ENCODE measurements at regions not wholly inside any gene's neighbourhood (a gene's known extent, or its start where the extent isn't known, plus 50 kb on each side); places are given as distances from the start of the nearest gene placed in this dataset.

- DNase-seq: no peak
Observed at GRCh38 chr14:104521816-104522745, 57.5 kb upstream of the C14orf180 start.

DNA sequence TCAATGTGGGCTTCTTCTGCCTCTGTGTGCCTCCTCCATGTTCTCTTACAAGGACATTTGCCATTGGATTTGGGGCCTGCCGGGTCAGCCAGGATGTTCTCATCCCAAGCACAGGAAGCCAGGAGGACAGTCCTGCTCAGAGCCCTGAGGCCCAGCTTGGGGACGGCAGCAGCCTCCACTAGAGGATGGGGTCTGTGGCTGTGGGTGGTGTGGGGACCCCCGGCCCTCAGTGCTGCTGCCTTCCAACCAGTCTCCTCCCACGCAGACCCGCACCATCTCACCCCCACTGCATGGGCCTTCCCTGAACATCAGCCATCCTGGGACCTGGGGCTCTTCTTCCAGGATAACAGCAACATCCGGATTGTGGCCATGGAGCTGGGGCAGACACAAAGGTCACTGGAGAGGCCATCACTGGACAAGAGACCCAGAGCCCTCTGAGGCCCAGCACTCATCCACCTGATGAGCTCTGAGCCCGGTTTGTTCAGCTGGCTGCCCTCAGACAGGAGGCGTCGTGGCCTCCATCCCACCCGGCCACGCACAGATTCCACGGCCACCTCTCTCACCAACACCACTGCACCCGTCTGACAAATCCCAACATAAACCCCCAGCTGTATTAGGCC lies 56.5 kb upstream of the C14orf180 start:
- DNase-seq: no peak

DNA sequence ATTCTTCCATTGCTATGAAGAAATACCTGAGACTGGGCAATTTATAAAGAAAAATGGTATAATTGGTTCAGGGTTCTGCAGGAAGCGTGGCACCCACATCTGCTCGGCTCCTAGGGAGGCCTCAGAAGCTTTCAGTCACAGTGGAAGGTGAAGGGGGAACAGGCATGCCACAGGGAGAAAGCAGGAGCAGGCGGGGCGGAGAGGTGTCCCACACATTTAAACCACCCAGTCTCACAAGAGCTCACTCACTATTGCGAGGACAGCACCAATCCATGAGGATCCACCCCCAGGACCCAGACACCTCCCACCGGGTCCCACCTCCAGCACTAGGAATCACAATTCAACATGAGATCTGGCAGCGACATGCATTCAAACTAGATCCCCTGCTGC lies 56.0 kb upstream of the C14orf180 start:
- no peak for DNase-seq

DNA sequence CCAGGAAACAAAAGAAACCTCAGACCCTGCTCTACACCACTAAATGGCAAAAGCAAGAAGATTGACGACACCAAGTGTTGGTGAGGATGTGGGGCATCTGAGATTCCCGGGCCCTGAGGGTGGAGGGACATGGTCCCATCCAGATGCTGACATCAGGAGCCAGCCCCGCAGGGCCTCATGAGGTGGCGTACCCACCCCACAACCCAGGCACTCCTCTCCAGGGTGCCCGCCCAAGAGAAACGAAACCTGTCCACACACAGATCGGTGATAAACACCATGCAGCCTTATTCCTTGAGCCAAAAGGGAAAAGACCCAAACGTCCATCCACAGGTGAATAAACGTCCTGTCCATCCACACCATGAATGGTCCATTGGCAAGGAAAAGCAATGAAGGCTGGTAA lies 54.8 kb upstream of the C14orf180 start:
- no peak for DNase-seq

GRCh38 chr14:104526723-104527645 lies 52.6 kb upstream of the C14orf180 start:
- no peak for DNase-seq

DNA sequence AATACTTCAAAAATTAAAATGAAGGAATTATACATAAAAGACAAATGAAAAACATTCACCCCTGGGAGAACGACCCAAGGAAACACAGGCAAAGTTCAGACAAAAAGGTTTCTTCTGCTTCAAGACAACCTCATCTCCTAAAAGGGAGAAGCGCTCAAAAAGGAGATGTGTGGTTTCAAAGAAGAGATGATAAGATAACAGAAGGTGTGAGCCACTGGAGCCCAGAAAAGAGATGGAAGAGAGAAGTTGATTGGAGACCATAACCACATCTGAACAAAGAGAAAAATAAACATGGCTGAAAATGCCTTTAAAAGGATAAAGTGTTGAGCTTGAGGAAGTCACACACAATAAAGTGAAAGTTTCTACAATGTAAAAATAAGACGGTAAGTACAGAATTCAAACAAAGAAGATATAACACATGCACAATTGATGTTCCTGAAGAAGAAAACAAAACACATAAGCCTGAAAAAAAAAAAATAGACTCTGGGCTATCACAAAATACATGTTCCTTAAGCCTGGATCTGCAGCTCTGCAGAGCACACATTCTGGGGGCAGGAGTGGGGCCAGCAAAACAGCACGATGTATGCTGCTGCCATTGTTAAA lies 51.6 kb upstream of the C14orf180 start:
- no peak for DNase-seq

- DNase-seq: no peak
Observed at GRCh38 chr14:104528496-104528895, 51.1 kb upstream of the C14orf180 start.
